Coronary artery (tissue), 2 donors: ENCODE measurements at regions not wholly inside any gene's neighbourhood (a gene's known extent, or its start where the extent isn't known, plus 50 kb on each side); places are given as distances from the start of the nearest gene placed in this dataset.

Source experiments
- DNase-seq: peaks from one replicate; pipeline ENCODE4 v3.0.0-alpha.2; 2017; ENCODE audit warnings: low spot score
- H3K27ac ChIP-seq, 2 donors: fragments of 200-600 bp; sonication (generic); one replicate each; pipeline ENCODE4 v1.5.1; 2016 to 2019
- H3K4me3 ChIP-seq: fragments of 200-600 bp; sonication (generic); 2 replicates; pipeline ENCODE4 v1.5.1; 2016; ENCODE audit warnings: mild to moderate bottlenecking, moderate library complexity
- CTCF ChIP-seq: fragments of 200-600 bp; sonication (generic); IDR thresholded peaks from one replicate; pipeline ENCODE4 v1.5.1; 2019; ENCODE audit warnings: antibody characterized with exemption

GRCh38 chr17:79315358-79316105 is 240.9 kb downstream of the ENGASE start:
- no peak for DNase-seq
- Histone ChIP-seq H3K4me3 (no peak overlapping the region), H3K27ac (no peak overlapping the region)
- no peak for TF ChIP-seq CTCF

GRCh38 chr17:79314617-79315357 is 240.2 kb downstream of the ENGASE start:
- Histone ChIP-seq H3K4me3 (no peak overlapping the region), H3K27ac (no peak overlapping the region)
- no peak for DNase-seq
- TF ChIP-seq CTCF = no peak

- no peak overlapping the region for H3K27ac ChIP-seq
- H3K4me3 ChIP-seq = no peak overlapping the region
- no peak for TF ChIP-seq CTCF
- no peak for DNase-seq
Observed at GRCh38 chr17:79311373-79311772, 236.7 kb downstream of the ENGASE start.

- TF ChIP-seq CTCF = no peak
- DNase-seq = no peak
Observed at GRCh38 chr17:79306424-79307318, 232.0 kb downstream of the ENGASE start.

GRCh38 chr17:79305768-79306423 is 231.3 kb downstream of the ENGASE start:
- no peak for TF ChIP-seq CTCF
- Histone ChIP-seq H3K4me3 (peak overlapping the region; percentile 27), H3K27ac (peak overlapping the region; percentile 71 to 76)
- DNase-seq = no peak

More at GRCh38 chr17:79306424-79307318, 232.0 kb downstream of the ENGASE start:
- H3K27ac ChIP-seq = peak overlapping the region; percentile 71 to 76
- peak overlapping the region; percentile 27 for H3K4me3 ChIP-seq

GRCh38 chr17:79305376-79305767 is 230.7 kb downstream of the ENGASE start:
- no peak overlapping the region for H3K4me3 ChIP-seq

More at GRCh38 chr17:79305376-79305767, 230.7 kb downstream of the ENGASE start:
- TF ChIP-seq CTCF = no peak
- H3K27ac ChIP-seq = peak overlapping the region; percentile 71 to 76
- DNase-seq = no peak
